ENCODE measurements at regions not wholly inside any gene's neighbourhood (a gene's known extent, or its start where the extent isn't known, plus 50 kb on each side); places are given as distances from the start of the nearest gene placed in this dataset.

DNA sequence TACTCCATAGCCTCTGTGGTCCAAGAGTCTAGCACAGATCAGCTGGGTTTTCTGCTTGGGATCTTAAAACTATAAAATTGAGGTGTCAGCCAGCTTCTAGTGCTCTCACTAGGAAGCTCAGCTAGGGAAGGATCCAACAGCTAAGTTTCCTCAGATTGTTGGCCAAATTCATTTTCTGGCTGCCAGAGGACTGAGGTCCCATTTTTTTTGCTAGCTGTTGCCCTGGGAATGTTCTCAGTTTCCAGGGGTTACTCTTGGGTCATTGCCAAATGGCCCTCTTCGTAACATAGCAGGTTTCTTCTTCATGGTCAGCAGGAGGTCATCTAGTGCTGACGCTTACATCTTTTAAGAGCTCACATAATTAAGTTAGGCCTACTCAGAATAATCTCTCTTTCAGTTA is 2178.2 kb downstream of the ARAP2 start:
- peak in 15 of 58 donors; percentile 0 to 61 (median 10) for DNase-seq

- DNase-seq: no peak
Observed at GRCh38 chr4:34091451-34091850, 2152.9 kb downstream of the ARAP2 start.

GRCh38 chr4:34094114-34094513 is 2150.2 kb downstream of the ARAP2 start:
- DNase-seq: no peak

DNA sequence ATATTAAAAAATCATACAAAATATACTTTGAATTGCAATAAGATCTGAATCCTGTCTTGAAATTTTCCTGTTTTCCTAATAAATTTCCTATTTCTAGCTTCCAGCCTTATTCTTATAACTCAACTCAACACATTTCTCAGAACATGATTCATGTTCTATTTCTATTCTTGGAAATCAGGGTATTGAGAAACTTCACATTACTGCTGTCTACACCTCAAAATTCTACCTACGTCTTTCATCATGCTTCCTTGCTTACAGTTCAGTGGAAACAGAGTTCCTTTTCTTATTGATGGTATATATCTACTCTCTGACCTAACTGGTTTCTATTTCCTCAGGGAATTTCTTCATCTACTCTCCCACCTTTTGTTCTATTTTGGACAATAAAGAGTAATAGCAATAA is 2139.0 kb downstream of the ARAP2 start:
- DNase-seq: no peak

- DNase-seq: no peak
Observed at GRCh38 chr4:34108391-34108790, 2135.9 kb downstream of the ARAP2 start.

GRCh38 chr4:34112573-34112972 is 2131.7 kb downstream of the ARAP2 start:
- no peak for DNase-seq

DNA sequence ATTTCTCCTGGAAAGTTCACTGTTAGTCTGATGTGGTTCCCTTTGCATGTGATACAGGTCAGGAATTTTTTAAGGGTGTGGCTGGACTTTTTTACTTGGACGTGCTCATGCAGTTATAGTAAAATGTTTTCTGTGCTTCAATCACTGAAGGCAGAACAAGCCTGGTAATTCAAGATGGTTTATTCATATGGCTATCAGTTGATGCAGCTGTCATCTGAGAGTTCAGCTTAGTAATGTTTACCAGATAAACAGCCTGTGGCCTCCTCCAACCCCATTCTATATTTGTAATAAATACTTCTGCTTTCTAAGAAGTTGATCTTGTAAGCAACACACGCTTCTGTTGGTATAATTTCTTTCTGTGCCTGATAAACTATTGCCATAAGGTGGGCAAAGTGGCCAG is 2105.9 kb downstream of the ARAP2 start:
- DNase-seq: no peak

DNA sequence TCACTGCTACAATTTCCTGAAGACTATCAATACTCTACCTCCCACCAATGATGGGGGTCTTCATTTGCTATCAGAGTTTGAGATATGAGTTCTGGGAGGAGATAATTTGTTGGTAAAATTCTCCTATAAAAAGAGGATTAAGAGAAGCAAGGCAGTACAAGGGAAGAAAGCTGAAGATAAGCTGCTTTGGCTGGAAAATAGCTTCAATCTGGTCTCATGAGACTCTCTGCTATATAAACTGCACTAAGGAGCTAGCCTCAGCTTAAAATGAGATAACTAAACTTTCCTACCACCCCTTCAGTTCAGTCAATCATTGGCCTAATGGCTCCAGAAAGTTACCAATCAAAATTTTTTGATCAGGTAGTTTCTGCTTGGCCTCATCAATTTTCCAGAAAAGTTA is 2105.0 kb downstream of the ARAP2 start:
- DNase-seq: no peak

DNA sequence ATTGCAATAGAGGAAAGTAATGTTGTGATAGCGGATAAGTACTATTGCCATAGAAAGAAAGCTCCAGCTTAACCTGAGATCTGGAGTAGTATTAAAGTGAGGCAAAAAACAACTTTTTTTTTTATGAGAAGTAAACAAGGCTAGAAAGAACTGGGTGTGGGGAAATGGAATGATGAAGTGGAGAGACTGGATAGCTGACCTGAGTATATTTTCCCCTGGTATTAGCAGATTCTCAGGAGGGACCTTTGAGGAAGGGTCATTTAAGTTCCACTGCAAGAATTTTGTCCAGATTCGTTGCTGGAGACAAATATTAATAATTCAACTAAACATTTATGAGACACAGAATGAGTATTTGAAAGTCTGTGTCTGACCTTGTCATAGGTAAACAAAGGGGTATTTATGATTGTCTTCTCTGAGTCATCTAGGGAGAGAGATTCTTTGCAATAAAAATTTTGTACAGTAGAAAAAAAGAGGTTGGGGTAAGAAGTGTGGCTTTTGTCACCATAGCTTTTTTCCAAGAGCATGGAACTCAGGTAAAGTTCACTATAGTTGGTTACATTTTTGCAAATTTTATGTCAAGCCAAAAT is 2095.9 kb downstream of the ARAP2 start:
- no peak for DNase-seq

- no peak for DNase-seq
Observed at GRCh38 chr4:34157547-34157946, 2086.8 kb downstream of the ARAP2 start.

DNA sequence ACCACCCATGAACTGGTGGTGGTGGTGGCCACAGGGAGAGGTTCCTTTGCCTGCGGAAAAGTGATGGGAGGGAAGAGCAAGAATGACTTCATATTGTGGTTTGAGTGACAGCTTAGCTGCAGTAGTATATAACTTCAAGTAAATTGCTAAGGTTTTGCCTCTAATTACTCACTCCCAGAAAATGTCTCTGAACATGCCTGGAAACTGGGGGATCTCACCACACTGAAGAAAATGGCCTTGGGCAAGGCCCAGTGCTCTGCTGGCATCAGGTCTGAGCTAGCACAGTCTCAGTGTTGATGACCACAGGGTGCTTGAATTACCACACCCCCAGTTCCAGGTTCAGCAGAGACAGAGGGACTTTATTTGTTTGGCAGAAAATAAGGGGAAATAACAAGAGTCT is 2085.4 kb downstream of the ARAP2 start:
- no peak for DNase-seq

DNA sequence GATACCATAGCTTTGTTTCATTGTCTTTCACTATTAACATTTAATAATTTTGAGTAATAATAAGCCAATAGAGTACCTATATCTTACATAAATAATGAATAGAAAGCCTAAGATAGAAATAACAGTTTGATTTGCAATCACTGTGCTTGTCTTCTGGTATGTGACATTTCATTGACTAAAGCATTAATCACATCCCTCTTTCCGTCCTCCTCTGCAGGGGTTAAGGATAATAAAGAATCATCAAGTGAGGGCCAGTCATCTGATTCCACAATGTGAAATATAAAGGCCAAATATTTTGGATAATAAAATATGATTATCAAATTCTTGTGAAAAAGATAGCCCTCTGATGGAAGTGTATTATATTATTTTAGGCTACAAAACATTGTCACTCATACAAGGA is 2073.4 kb downstream of the ARAP2 start:
- DNase-seq: no peak

GRCh38 chr4:34176609-34177008 is 2067.7 kb downstream of the ARAP2 start:
- DNase-seq: no peak

DNA sequence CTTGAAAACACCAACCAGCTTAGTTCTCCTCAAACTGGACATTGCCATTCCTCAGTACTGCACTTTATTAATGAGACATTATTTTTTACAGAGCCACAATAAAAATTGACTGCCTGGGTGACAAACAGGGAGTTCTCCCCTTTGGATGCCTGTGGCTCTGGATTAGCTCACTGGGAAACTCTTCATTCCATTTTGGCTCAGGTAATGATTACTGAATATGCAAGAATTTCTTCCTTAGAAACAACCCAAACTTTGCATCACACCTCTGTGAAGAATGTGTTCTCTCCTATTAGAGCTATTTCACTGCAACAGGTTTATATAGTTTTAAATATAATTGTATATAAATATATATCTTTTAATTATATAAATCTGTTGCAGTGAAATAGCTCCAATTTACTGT is 2065.8 kb downstream of the ARAP2 start:
- no peak for DNase-seq

DNA sequence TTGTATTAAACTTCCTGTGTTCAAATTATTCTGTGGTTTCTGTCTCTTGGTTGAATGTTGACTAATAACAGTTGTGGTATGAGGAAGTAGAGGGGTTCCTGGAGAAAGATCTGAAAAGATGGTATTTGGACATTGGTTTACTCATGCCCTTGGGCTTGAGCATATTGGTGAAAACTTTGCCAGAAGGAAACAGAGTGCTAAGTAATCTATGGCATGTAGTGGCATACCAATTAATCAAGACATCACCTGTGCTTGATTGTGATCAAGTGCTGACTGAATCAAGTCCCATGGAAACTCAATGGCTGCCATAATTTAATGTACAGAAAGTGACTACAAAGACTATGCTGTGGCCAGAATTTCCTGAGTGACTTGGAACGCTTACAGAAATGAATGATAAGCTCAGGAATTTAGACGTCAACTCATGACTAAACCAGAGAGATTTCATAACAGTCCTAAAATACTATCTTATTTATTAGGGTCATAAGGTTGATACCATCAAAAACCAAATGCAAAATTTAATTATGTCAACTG is 2062.9 kb downstream of the ARAP2 start:
- DNase-seq: no peak

DNA sequence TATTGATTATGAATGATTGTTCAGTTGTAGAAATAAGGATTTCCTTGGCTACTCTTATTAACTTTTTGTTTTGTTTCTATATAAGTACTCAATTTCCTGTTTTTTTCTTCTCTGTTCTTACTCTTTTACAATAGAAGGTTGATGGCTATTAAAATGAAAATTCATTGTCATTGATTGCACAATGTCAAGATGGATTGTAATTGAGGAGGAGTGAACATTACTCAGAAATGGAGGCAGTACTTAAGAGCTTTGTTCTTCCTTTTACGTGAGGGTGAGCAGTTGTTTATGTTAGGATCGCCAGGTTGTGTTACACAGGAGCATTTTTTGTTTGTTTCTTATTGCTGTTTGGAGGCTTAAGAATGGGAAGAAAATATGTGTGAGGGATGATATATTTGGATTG is 2062.4 kb downstream of the ARAP2 start:
- DNase-seq: no peak

DNA sequence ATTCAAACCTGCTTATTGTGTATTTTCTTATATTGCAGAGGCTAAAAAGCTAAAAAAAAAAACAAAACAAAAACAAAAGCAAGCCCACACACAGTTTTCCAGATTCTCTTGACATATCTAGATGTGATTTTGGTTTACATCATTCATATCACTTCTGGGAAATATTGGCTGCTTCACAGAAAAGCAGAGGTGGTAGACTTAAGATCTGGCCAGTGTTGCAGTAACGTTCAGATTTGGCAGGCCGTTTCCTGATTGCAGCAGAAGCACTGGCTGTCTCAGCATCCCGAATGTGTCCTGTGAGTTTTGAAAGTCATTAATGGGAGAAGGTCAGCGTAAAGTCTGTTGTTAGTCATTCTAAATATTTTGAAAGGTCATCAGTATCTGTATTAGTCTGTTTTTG is 2062.0 kb downstream of the ARAP2 start:
- DNase-seq: no peak

DNA sequence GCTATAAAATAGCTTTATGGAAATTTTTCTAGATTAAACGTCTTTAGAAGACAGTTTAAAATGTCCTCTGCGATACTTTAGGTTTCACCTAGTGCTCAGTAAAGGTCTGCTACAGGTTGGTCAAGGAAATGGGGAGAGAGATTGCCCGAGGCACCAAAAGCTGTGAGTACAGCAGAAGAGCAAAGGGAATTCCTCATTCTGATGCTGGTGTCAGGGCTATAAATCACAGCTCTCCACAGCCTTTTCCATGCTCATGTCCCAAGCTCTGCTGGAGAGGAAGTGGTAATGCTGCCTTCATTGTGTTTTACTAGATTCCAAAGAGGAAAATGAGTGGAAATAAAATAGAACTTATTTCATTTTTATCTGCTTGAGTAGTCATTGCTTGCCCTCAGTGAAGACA is 2060.4 kb downstream of the ARAP2 start:
- DNase-seq: no peak

DNA sequence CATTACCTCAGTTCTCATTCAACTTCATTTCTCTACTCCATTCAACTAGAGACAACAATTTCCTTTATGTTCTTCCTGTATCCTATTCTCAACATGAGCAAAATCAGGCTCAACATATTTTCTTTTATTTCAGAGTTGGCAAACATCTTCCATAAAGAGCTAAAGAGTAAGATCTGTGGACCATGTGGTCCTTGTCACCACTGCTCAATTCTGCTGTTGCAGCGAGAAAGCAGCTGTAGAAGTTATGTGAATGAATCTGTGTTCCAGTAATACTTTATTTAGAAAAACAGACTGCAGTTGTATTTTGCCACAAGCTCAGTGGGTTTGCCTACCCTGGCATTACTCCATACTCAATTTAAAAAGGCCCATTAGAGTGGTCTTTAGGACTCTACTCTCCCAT is 2057.3 kb downstream of the ARAP2 start:
- no peak for DNase-seq

- DNase-seq: no peak
Observed at GRCh38 chr4:34191443-34191842, 2052.9 kb downstream of the ARAP2 start.

DNA sequence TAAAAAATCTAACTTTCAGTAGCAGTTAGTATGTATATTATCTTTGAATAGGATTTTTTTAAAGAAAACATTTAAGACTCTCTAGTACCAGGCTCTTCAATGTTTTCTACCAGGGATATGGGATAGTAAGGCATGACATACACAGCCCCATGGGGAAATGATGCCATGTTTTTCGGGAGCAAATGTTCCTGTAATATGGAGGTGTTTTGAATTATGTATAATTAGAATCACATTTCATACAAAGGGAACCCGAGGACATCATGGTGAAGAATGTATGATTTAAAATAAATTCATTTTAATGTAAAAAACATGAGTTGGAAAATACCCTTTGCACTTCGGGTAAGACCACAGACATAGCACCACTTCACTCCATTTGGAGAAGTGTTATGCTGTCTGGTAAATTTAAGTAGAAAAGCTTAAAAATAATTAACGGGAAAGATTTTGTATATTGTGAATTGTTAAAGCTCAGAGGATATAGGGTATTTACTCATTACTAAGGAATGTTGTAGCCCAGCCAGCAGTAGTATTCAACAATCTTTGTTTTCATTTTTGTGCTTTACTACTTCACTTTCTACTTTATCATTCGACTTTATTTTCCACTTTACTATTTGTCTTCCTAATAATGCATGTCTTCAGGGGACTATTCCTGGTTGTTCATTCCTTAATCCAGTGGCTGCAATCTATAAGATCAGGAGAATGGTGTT is 2050.7 kb downstream of the ARAP2 start:
- DNase-seq: no peak

- DNase-seq: no peak
Observed at GRCh38 chr4:34194585-34194984, 2049.7 kb downstream of the ARAP2 start.

GRCh38 chr4:34196375-34196774 is 2047.9 kb downstream of the ARAP2 start:
- no peak for DNase-seq
